ENCODE measurements at regions not wholly inside any gene's neighbourhood (a gene's known extent, or its start where the extent isn't known, plus 50 kb on each side); places are given as distances from the start of the nearest gene placed in this dataset.

- Histone ChIP-seq H3K4me1 (no peaks in the 10 kb centered on the region), H3K9me3 (no peaks in the 10 kb centered on the region), H3K27me3 (no peaks in the 10 kb centered on the region), H3K36me3 (replicated peaks in 1 of 2; ENCODE audit: insufficient read depth in 1 of 2, low read depth in 2 of 2) (no peaks in the 10 kb centered on the region), H3K4me3 (no peak overlapping the region), H3K27ac (no peak overlapping the region)
- WGBS, 2 donors = 70% methylated on average over 4 of the region's 4 CpGs
- no peak for TF ChIP-seq POLR2A (IDR thresholded peaks at IDR 0.05)
- no peak for TF ChIP-seq CTCF (IDR thresholded peaks at IDR 0.05)
- ATAC-seq (no peak), DNase-seq (no peak)
- intact Hi-C loops (cut with DNase I) = no loop called here
Observed at GRCh38 chr6:12221856-12222255, 68.3 kb upstream of the EDN1 start.

DNA sequence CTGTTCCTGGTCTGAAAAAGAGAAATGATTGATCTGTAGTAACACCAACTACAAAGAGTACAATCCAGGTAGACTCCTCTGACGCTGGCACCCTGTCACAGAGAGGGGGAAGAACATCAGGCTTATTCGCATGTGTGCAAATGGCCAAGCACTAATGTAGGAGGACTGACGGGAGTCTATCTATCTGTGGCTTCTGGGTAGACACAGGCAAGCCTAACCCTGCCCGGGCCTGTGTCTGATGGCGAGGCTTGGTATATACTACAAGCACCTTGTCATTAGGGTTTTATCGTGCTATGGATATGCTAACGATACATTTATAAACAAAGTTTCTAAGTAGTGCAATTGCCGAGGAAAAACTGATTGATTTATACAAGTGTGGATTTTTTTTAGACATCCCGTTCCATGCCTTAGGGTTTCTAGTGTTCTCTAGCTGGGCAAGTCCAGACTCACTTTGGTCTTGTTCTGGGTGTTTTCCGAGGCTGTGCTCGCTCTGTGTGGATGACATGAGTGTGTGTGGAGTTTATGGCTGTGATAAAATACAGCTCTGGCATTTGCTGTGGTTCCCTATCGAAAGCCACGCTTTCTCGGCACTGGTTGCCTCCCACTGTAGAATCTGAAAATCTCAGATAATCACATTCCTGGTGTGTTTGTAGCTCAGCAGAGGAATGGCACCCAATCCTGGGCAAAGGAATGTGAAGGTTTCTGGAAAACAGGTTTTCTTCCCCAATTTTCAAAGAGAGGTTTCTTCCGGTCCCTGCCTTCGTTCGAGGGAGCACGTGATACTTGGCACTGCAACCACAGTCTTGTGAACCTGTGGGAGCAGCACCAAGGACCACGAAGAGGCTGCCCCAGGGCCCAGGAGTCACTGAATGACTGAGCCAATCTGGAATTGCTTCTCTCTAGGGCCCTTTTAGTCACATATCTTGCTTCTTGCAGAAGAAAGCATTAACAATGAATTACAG, 67.5 kb upstream of the EDN1 start:
- H3K36me3 ChIP-seq (replicated peaks in 1 of 2; ENCODE audit: insufficient read depth in 1 of 2, low read depth in 2 of 2) = no peaks in the 10 kb centered on the region
- H3K27ac ChIP-seq = no peak overlapping the region
- H3K9me3 ChIP-seq = no peaks in the 10 kb centered on the region
- 89 to 96% methylated on average over 19 of the region's 19 CpGs for WGBS, 2 donors
- no peak overlapping the region for H3K4me3 ChIP-seq
- intact Hi-C loops (cut with DNase I) = no loop called here
- TF ChIP-seq CTCF (IDR thresholded peaks at IDR 0.05) = no peak
- TF ChIP-seq POLR2A (IDR thresholded peaks at IDR 0.05) = no peak
- H3K4me1 ChIP-seq = no peaks in the 10 kb centered on the region
- no peaks in the 10 kb centered on the region for H3K27me3 ChIP-seq
- DNase-seq (no peak), ATAC-seq (no peak)

- intact Hi-C loops (cut with DNase I) = no loop called here
- ATAC-seq (no peak), DNase-seq (no peak)
- 94 to 97% methylated on average over 5 of the region's 5 CpGs for WGBS, 2 donors
- H3K4me1 ChIP-seq = no peaks in the 10 kb centered on the region
- TF ChIP-seq CTCF (IDR thresholded peaks at IDR 0.05) (no peak), POLR2A (IDR thresholded peaks at IDR 0.05) (no peak)
- H3K27me3 ChIP-seq = no peaks in the 10 kb centered on the region
- no peaks in the 10 kb centered on the region for H3K36me3 ChIP-seq (replicated peaks in 1 of 2; ENCODE audit: insufficient read depth in 1 of 2, low read depth in 2 of 2)
- H3K27ac ChIP-seq = no peak overlapping the region
- no peaks in the 10 kb centered on the region for H3K9me3 ChIP-seq
- H3K4me3 ChIP-seq = no peak overlapping the region
Observed at GRCh38 chr6:12223383-12223782, 66.8 kb upstream of the EDN1 start.

- TF ChIP-seq CTCF (IDR thresholded peaks at IDR 0.05) (no peak), POLR2A (IDR thresholded peaks at IDR 0.05) (no peak)
- H3K9me3 ChIP-seq = no peaks in the 10 kb centered on the region
- H3K36me3 ChIP-seq (replicated peaks in 1 of 2; ENCODE audit: insufficient read depth in 1 of 2, low read depth in 2 of 2) = no peaks in the 10 kb centered on the region
- H3K4me3 ChIP-seq = no peak overlapping the region
- H3K4me1 ChIP-seq = no peaks in the 10 kb centered on the region
- H3K27me3 ChIP-seq = no peaks in the 10 kb centered on the region
- DNase-seq = no peak
- no peak for ATAC-seq
- 76 to 80% methylated on average over 2 of the region's 2 CpGs for WGBS, 2 donors
- intact Hi-C loops (cut with DNase I) = no loop called here
- no peak overlapping the region for H3K27ac ChIP-seq
Observed at GRCh38 chr6:12224251-12224650, 65.9 kb upstream of the EDN1 start.

Data from body of pancreas (tissue), 4 donors.